GM10266 (cell line): ENCODE measurements at regions not wholly inside any gene's neighbourhood (a gene's known extent, or its start where the extent isn't known, plus 50 kb on each side); places are given as distances from the start of the nearest gene placed in this dataset.

Source experiments
- DNase-seq: peaks from one replicate; pipeline ENCODE4 v3.0.0; 2012; ENCODE audit errors: extremely low spot score
- TF ChIP-seq, protein P1 (sequence below): IDR thresholded peaks from 2 replicates; pipeline ENCODE4 v1.5.1; 2012; ENCODE audit warnings: mild to moderate bottlenecking, low read depth; ENCODE audit not compliant: control insufficient read depth, insufficient read depth; ENCODE audit errors: missing control alignments

- TF ChIP-seq, protein P1, sequence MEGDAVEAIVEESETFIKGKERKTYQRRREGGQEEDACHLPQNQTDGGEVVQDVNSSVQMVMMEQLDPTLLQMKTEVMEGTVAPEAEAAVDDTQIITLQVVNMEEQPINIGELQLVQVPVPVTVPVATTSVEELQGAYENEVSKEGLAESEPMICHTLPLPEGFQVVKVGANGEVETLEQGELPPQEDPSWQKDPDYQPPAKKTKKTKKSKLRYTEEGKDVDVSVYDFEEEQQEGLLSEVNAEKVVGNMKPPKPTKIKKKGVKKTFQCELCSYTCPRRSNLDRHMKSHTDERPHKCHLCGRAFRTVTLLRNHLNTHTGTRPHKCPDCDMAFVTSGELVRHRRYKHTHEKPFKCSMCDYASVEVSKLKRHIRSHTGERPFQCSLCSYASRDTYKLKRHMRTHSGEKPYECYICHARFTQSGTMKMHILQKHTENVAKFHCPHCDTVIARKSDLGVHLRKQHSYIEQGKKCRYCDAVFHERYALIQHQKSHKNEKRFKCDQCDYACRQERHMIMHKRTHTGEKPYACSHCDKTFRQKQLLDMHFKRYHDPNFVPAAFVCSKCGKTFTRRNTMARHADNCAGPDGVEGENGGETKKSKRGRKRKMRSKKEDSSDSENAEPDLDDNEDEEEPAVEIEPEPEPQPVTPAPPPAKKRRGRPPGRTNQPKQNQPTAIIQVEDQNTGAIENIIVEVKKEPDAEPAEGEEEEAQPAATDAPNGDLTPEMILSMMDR = no peak
- DNase-seq = no peak
These were observed 373.1 kb downstream of the TMEM114 start for GRCh38 chr16:8217201-8217600.

DNA sequence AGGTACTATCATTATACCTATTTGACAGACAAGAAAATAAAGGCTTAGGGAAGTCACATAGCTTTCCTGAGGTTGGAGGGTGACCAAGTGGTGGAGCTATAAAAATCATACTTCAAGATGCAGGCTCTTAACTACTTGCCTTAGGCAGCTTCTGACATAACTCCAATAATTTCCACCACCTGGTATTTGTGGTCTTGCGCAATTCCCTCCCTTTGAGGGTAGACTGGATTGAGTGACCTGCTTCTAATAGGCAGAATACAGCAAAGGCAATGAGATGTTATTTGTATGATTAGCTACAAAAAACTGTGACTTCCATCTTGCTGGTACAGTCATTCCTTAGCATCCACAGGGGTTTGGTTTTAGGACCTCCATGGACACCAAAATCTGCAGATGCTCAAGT, 385.5 kb downstream of the TMEM114 start:
- no peak for DNase-seq
- TF ChIP-seq, protein P1 = no peak

- TF ChIP-seq, protein P1 = no peak
- no peak for DNase-seq
These were observed 386.2 kb downstream of the TMEM114 start for GRCh38 chr16:8204096-8204495.

- TF ChIP-seq, protein P1 = no peak
- DNase-seq = no peak
These were observed 387.2 kb downstream of the TMEM114 start for GRCh38 chr16:8203101-8203500.

GRCh38 chr16:8200839-8201238, 389.5 kb downstream of the TMEM114 start:
- TF ChIP-seq, protein P1 = no peak
- no peak for DNase-seq

DNA sequence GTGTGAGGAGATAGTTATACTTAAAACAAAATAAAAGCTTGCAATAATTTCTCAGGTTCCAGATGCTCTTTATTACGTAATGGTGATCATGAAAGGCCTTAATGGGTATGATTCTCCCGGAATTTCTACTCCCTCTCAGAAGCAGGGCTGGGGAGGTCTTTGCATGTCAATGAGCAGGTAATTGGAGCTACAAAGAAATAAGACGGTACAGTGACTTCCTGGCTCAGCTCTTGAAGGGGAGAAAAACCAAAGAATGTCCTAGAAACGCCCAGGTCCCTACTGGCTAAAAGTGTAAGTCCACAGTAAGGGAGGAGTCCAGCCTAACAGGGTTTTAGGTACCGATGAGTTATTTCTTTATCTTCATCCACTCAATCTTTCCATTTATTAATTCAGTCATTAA, 390.9 kb downstream of the TMEM114 start:
- DNase-seq = no peak

GRCh38 chr16:8194794-8195193, 395.5 kb downstream of the TMEM114 start:
- TF ChIP-seq, protein P1 = no peak
- DNase-seq = no peak

More for the DNA sequence above, 390.9 kb downstream of the TMEM114 start:
- TF ChIP-seq, protein P1 = no peak
